ENCODE measurements at regions not wholly inside any gene's neighbourhood (a gene's known extent, or its start where the extent isn't known, plus 50 kb on each side); places are given as distances from the start of the nearest gene placed in this dataset. TPM values are rescaled to one million over a fixed set of nuclear protein-coding genes. Genes with fewer than 3 reads are reported as not detected.

Small RNA genes lying in the stretch of these regions (small RNA-seq; reads per million reads assigned to genes)
- gene RNU6-737P = not detected
